Ovary (tissue), 7 donors: ENCODE measurements at regions not wholly inside any gene's neighbourhood (a gene's known extent, or its start where the extent isn't known, plus 50 kb on each side); places are given as distances from the start of the nearest gene placed in this dataset.

Experiments used
- DNase-seq, 5 donors: peaks; one replicate each; pipeline ENCODE4 v3.0.0-alpha.2; 2019 to 2020
- H3K27ac ChIP-seq, 2 donors: fragments of 200-600 bp; one replicate each; pipeline versions ENCODE4 v1.5.1 to v1.8.0; 2019 to 2022
- H3K27me3 ChIP-seq: fragments of 200-600 bp; one replicate; pipeline ENCODE4 v1.8.0; 2022
- H3K36me3 ChIP-seq: fragments of 200-600 bp; sonication (generic); one replicate; pipeline ENCODE4 v1.5.1; 2019
- H3K4me1 ChIP-seq: one replicate; pipeline ENCODE4 v1.8.1; 2013; ENCODE audit warnings: mild to moderate bottlenecking, moderate library complexity; ENCODE audit not compliant: insufficient read depth
- H3K4me3 ChIP-seq: fragments of 200-600 bp; sonication (generic); one replicate; pipeline ENCODE4 v1.5.1; 2017
- H3K9me3 ChIP-seq, 2 donors: fragments of 200-600 bp in 1 of 2; sonication (generic) in 1 of 2; one replicate each; pipeline versions ENCODE4 v1.5.1 to v1.8.1; 2013 to 2019; ENCODE audit warnings: mild to moderate bottlenecking in 1 of 2, moderate library complexity in 1 of 2
- CTCF ChIP-seq, 3 donors: fragments of 450-650 bp in 2 of 3; fragments of 200-600 bp in 1 of 3; IDR thresholded peaks; one replicate each; pipeline versions ENCODE4 v1.5.1 to v1.8.0; 2016 to 2022; ENCODE audit warnings: antibody characterized with exemption in 3 of 3, mild to moderate bottlenecking in 1 of 3
- EP300 ChIP-seq: sonication (generic); formaldehyde crosslinking; IDR thresholded peaks from one replicate; pipeline ENCODE4 v1.6.1; 2017; ENCODE audit warnings: antibody characterized with exemption
- POLR2A ChIP-seq: fragments of 450-650 bp; IDR thresholded peaks from one replicate; pipeline ENCODE4 v1.6.1; 2017; ENCODE audit warnings: antibody characterized with exemption, mild to moderate bottlenecking, moderate library complexity
- WGBS, 3 donors: extraction: QIAGEN DNeasy Blood & Tissue Kit in 1 of 3; methylation state at CpG; one replicate each; pipeline versions ENCODE4 v1.1.5 to v1.1.7; 2013 to 2017; 5-methylcytosine and 5-hydroxymethylcytosine counted together
- intact Hi-C, 4 donors: fragments of 100-400 bp; cut with DNase I; formaldehyde crosslinking; loops; one replicate each; pipeline versions ENCODE4 v1.11.0 to v1.15.1; 2022 to 2023
- donor health status: DM: no; HTN: no; CAD: no; lungs with moderate emphysema.
- donor health status: DM: no; HTN: no; CAD: no.
- donor health status: Bipolar disorder and iron deficiency.
- donor health status: DM: no; HTN: no; CAD: no.
- donor health status: DM: yes; HTN: yes; CAD: no.

GRCh38 chr3:164278550-164278949, 799.7 kb downstream of the SI start:
- no peak for DNase-seq
- Histone ChIP-seq H3K27me3 (no peaks in the 10 kb centered on the region), H3K9me3 (no peaks in the 10 kb centered on the region), H3K27ac (no peak overlapping the region), H3K36me3 (no peaks in the 10 kb centered on the region), H3K4me1 (no peaks in the 10 kb centered on the region), H3K4me3 (no peak overlapping the region)
- WGBS, 3 donors, result 82 to 92% (median 86%) methylated on average over 2 of the region's 2 CpGs
- intact Hi-C loops, result no loop called here
- TF ChIP-seq CTCF (IDR thresholded peaks at IDR 0.05) (no peak), POLR2A (no peak), EP300 (no peak)

- TF ChIP-seq POLR2A (no peak), CTCF (IDR thresholded peaks at IDR 0.05) (no peak), EP300 (no peak)
- intact Hi-C loops, result no loop called here
- Histone ChIP-seq H3K27me3 (no peaks in the 10 kb centered on the region), H3K4me3 (no peak overlapping the region), H3K27ac (no peak overlapping the region), H3K9me3 (peaks cover 0 to 3% of the 10 kb centered on the region in 2 donors), H3K36me3 (no peaks in the 10 kb centered on the region), H3K4me1 (no peaks in the 10 kb centered on the region)
- DNase-seq, result no peak
Observed at GRCh38 chr3:164267053-164267452, 811.2 kb downstream of the SI start.

GRCh38 chr3:164250923-164251322, 827.4 kb downstream of the SI start:
- Histone ChIP-seq H3K27ac (no peak overlapping the region), H3K4me3 (no peak overlapping the region), H3K36me3 (no peaks in the 10 kb centered on the region), H3K9me3 (no peaks in the 10 kb centered on the region), H3K27me3 (no peaks in the 10 kb centered on the region), H3K4me1 (no peaks in the 10 kb centered on the region)
- intact Hi-C loops, result no loop called here
- WGBS, 3 donors, result 90 to 98% (median 95%) methylated on average over 1 of the region's 1 CpG
- TF ChIP-seq POLR2A, result no peak
- TF ChIP-seq EP300, result no peak
- TF ChIP-seq CTCF (IDR thresholded peaks at IDR 0.05), result no peak
- no peak for DNase-seq

- no peaks in the 10 kb centered on the region for H3K4me1 ChIP-seq
- TF ChIP-seq CTCF (IDR thresholded peaks at IDR 0.05) (no peak), EP300 (no peak), POLR2A (no peak)
- intact Hi-C loops, result no loop called here
Observed at GRCh38 chr3:164236851-164237250, 841.4 kb downstream of the SI start.

More at GRCh38 chr3:164236851-164237250, 841.4 kb downstream of the SI start:
- H3K9me3 ChIP-seq, result no peaks in the 10 kb centered on the region
- H3K27me3 ChIP-seq, result no peaks in the 10 kb centered on the region
- H3K27ac ChIP-seq, result no peak overlapping the region
- no peak for DNase-seq
- 85 to 93% (median 92%) methylated on average over 3 of the region's 3 CpGs for WGBS, 3 donors
- H3K4me3 ChIP-seq, result no peak overlapping the region
- no peaks in the 10 kb centered on the region for H3K36me3 ChIP-seq
